ENCODE measurements at regions not wholly inside any gene's neighbourhood (a gene's known extent, or its start where the extent isn't known, plus 50 kb on each side); places are given as distances from the start of the nearest gene placed in this dataset.

- Histone ChIP-seq H3K4me1 (ENCODE audit: insufficient read depth) (no peaks in the 10 kb centered on the region), H3K27me3 (no peaks in the 10 kb centered on the region), H3K9me3 (no peaks in the 10 kb centered on the region), H3K27ac (no peak overlapping the region), H3K4me3 (no peak overlapping the region), H3K36me3 (no peaks in the 10 kb centered on the region)
- DNase-seq: no peak
- whole genome bisulfite sequencing, 3 donors: 35 to 41% (median 36%) methylated on average over 2 of the region's 2 CpGs
- intact Hi-C loops (cut with DNase I): no loop called here
- no peak for TF ChIP-seq POLR2A (IDR thresholded peaks at IDR 0.05)
- no peak for TF ChIP-seq EP300 (IDR thresholded peaks at IDR 0.05)
- TF ChIP-seq CTCF (IDR thresholded peaks at IDR 0.05): no peak
These were observed 142.3 kb upstream of the MTNR1B start for GRCh38 chr11:92827132-92827531.

GRCh38 chr11:92828556-92828955, 140.9 kb upstream of the MTNR1B start:
- no peaks in the 10 kb centered on the region for H3K9me3 ChIP-seq
- no peak for DNase-seq
- H3K27ac ChIP-seq: no peak overlapping the region
- no peaks in the 10 kb centered on the region for H3K36me3 ChIP-seq
- no peaks in the 10 kb centered on the region for H3K27me3 ChIP-seq
- intact Hi-C loops (cut with DNase I): no loop called here
- 48 to 49% (median 49%) methylated on average over 2 of the region's 2 CpGs for WGBS, 3 donors
- TF ChIP-seq CTCF (IDR thresholded peaks at IDR 0.05): no peak
- no peak for TF ChIP-seq POLR2A (IDR thresholded peaks at IDR 0.05)
- TF ChIP-seq EP300 (IDR thresholded peaks at IDR 0.05): no peak
- no peak overlapping the region for H3K4me3 ChIP-seq
- no peaks in the 10 kb centered on the region for H3K4me1 ChIP-seq (ENCODE audit: insufficient read depth)

- intact Hi-C loops (cut with DNase I): no loop called here
- WGBS, 3 donors: 91 to 98% (median 96%) methylated on average over 3 of the region's 3 CpGs
These were observed 140.3 kb upstream of the MTNR1B start for GRCh38 chr11:92829121-92829520.

GRCh38 chr11:92829671-92830070, 139.8 kb upstream of the MTNR1B start:
- no peak overlapping the region for H3K27ac ChIP-seq
- no peak for DNase-seq
- H3K9me3 ChIP-seq: no peaks in the 10 kb centered on the region
- H3K4me1 ChIP-seq (ENCODE audit: insufficient read depth): no peaks in the 10 kb centered on the region
- no peak for TF ChIP-seq EP300 (IDR thresholded peaks at IDR 0.05)
- no peak for TF ChIP-seq POLR2A (IDR thresholded peaks at IDR 0.05)
- no peak for TF ChIP-seq CTCF (IDR thresholded peaks at IDR 0.05)
- intact Hi-C loops (cut with DNase I): no loop called here
- H3K36me3 ChIP-seq: no peaks in the 10 kb centered on the region
- H3K27me3 ChIP-seq: no peaks in the 10 kb centered on the region
- no peak overlapping the region for H3K4me3 ChIP-seq

More at GRCh38 chr11:92829121-92829520, 140.3 kb upstream of the MTNR1B start:
- Histone ChIP-seq H3K9me3 (no peaks in the 10 kb centered on the region), H3K27me3 (no peaks in the 10 kb centered on the region), H3K4me3 (no peak overlapping the region), H3K27ac (no peak overlapping the region), H3K4me1 (ENCODE audit: insufficient read depth) (no peaks in the 10 kb centered on the region), H3K36me3 (no peaks in the 10 kb centered on the region)
- DNase-seq: no peak
- TF ChIP-seq POLR2A (IDR thresholded peaks at IDR 0.05) (no peak), EP300 (IDR thresholded peaks at IDR 0.05) (no peak), CTCF (IDR thresholded peaks at IDR 0.05) (no peak)
